ENCODE measurements at regions not wholly inside any gene's neighbourhood (a gene's known extent, or its start where the extent isn't known, plus 50 kb on each side); places are given as distances from the start of the nearest gene placed in this dataset.

- Mint-ChIP-seq H3K4me1 (peaks cover 4% of the 10 kb centered on the region), H3K36me3 (ENCODE audit: low read depth) (no peaks in the 10 kb centered on the region), H3K9me3 (peaks cover 8% of the 10 kb centered on the region), H3K4me3 (no peak overlapping the region), H3K27me3 (ENCODE audit: low read depth, poor library complexity) (no peaks in the 10 kb centered on the region), H3K27ac (no peak overlapping the region)
- no peak for DNase-seq
- TF ChIP-seq CTCF (IDR thresholded peaks at IDR 0.05): no peak
Observed at GRCh38 chr2:39547811-39548719, 111.0 kb upstream of the MAP4K3 start.

- no peak for TF ChIP-seq CTCF (IDR thresholded peaks at IDR 0.05)
- no peaks in the 10 kb centered on the region for H3K27me3 Mint-ChIP-seq (ENCODE audit: low read depth, poor library complexity)
- H3K9me3 Mint-ChIP-seq: peaks cover 17% of the 10 kb centered on the region
- no peaks in the 10 kb centered on the region for H3K36me3 Mint-ChIP-seq (ENCODE audit: low read depth)
- DNase-seq: no peak
- H3K4me3 Mint-ChIP-seq: no peak overlapping the region
- no peak overlapping the region for H3K27ac Mint-ChIP-seq
- H3K4me1 Mint-ChIP-seq: peaks cover 4% of the 10 kb centered on the region
Observed at GRCh38 chr2:39549000-39549399, 111.9 kb upstream of the MAP4K3 start.

GRCh38 chr2:39549718-39550464 is 112.8 kb upstream of the MAP4K3 start:
- no peak for TF ChIP-seq CTCF (IDR thresholded peaks at IDR 0.05)
- peaks cover 17% of the 10 kb centered on the region for H3K9me3 Mint-ChIP-seq
- no peak overlapping the region for H3K4me3 Mint-ChIP-seq
- H3K27ac Mint-ChIP-seq: peak overlapping the region; percentile 82
- H3K27me3 Mint-ChIP-seq (ENCODE audit: low read depth, poor library complexity): no peaks in the 10 kb centered on the region
- DNase-seq: no peak
- peaks cover 4% of the 10 kb centered on the region for H3K4me1 Mint-ChIP-seq
- H3K36me3 Mint-ChIP-seq (ENCODE audit: low read depth): no peaks in the 10 kb centered on the region

- Mint-ChIP-seq H3K27me3 (ENCODE audit: low read depth, poor library complexity) (no peaks in the 10 kb centered on the region), H3K36me3 (ENCODE audit: low read depth) (no peaks in the 10 kb centered on the region), H3K9me3 (peaks cover 17% of the 10 kb centered on the region), H3K4me3 (no peak overlapping the region), H3K4me1 (peaks cover 4% of the 10 kb centered on the region), H3K27ac (no peak overlapping the region)
- TF ChIP-seq CTCF (IDR thresholded peaks at IDR 0.05): no peak
- DNase-seq: no peak
Observed at GRCh38 chr2:39550701-39551285, 113.7 kb upstream of the MAP4K3 start.

GRCh38 chr2:39558906-39559305 is 106.8 kb upstream of the TMEM178A start:
- Mint-ChIP-seq H3K9me3 (peaks cover 31% of the 10 kb centered on the region), H3K4me3 (no peak overlapping the region), H3K4me1 (no peaks in the 10 kb centered on the region), H3K36me3 (ENCODE audit: low read depth) (peaks cover 18% of the 10 kb centered on the region), H3K27me3 (ENCODE audit: low read depth, poor library complexity) (no peaks in the 10 kb centered on the region), H3K27ac (no peak overlapping the region)
- no peak for DNase-seq
- no peak for TF ChIP-seq CTCF (IDR thresholded peaks at IDR 0.05)

Data from nephron progenitor cell (in vitro differentiated cells).